RPMI8226 (cell line): ENCODE measurements at regions not wholly inside any gene's neighbourhood (a gene's known extent, or its start where the extent isn't known, plus 50 kb on each side); places are given as distances from the start of the nearest gene placed in this dataset.

Experiments used
- DNase-seq: peaks from one replicate; pipeline ENCODE4 v3.0.0-alpha.2; 2015

GRCh38 chr6:33862536-33862935 lies 58.7 kb upstream of the MLN start:
- no peak for DNase-seq

DNA sequence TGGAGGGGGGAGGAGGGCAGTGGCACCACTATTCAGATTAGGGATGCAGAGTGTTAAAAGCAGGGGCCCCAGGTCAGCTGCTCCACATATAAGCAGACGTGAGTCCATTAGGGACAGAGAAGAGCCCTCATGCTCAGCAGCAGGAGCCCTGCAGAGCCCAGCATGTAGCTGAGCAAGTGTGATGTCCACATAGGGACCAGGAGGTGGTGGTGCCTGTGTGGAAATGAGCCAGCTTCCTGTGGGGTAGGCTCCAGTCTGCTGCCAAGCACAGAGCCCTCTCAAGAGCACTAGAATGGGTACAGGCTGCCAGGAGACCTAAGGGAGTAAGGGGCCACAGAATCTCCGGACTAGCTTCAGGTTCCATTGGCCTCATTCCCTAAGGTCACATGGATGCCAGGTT lies 57.9 kb upstream of the MLN start:
- DNase-seq = peak; percentile 76

GRCh38 chr6:33860706-33861474 lies 57.1 kb upstream of the MLN start:
- peak; percentile 96 for DNase-seq

DNA sequence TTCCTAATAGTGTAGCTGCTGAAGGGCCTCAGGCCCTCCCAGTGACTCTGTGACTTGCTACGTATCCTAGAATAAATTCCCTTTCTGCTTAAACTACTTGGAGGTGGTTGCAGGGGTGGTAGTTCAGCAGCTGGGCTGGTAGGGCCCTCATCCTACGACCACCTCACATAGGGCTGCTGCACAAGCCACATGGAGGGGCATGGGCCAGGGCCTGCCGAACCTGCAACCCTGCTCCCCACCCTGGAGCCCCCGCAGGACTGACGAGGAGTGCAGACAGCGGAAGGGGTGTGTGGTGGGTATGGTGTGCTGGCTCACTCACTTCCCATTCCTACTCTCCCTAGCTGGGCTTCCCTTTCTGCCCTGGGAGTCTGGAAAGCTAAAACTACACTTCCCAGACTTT lies 56.2 kb upstream of the MLN start:
- DNase-seq = no peak

- no peak for DNase-seq
Observed at GRCh38 chr6:33858804-33859505, 55.2 kb upstream of the MLN start.

DNA sequence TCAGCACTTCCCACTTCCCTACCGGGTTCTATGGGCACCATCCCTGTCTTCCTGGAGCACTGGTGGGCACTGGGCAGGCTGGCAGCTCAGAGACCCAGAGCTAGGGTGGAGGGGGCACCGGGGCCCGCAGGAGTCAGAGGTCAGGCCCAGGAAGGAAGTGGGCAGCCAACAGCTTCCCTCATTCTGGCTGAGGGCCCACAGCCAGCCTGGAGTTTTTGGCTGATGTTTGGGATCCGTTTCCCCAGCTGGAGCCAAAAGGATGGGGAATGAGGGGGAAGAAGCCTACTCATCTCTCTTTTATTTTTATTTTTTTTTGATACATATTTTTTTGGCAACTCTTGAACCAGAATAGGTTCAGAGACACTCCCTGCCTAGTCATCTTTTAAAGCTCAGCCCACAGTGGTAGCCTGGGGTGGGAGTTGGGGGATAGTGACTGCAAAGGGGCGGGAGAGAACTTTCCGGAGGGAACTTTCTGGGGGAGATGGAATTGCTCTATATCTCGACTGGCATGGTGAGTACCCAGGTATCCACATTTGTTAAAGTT lies 54.2 kb upstream of the MLN start:
- DNase-seq = no peak

- DNase-seq = no peak
Observed at GRCh38 chr6:33857093-33857931, 53.5 kb upstream of the MLN start.

GRCh38 chr6:33856655-33857054 lies 52.9 kb upstream of the MLN start:
- peak; percentile 26 for DNase-seq

DNA sequence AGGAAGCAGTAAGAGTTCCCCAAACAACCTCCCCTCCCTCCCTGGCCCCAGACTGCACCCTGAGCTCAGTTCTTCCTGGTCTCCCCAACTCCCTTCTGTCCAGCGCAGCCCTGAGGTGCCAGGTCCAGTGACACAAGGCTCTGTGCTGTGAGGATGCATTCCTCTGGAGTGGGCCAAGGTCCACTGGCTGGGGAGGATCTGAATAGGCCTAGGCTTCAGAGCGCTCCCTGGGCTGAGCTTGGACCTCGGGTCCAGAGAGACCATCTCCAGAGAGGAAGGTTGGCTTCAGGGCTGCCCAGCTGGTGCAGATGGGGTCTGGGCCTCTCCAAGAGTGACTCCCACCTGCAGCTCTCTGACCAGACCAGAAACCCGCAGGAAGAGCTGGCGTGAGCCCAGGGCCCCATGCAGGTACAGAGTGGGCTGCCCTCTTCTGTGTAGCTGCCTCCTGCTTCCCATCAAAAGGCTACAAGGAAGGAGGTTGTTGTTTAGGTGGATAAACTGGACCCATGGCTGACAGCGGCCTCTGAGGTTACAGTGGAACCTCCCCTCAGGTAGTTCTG lies 52.3 kb upstream of the MLN start:
- no peak for DNase-seq

DNA sequence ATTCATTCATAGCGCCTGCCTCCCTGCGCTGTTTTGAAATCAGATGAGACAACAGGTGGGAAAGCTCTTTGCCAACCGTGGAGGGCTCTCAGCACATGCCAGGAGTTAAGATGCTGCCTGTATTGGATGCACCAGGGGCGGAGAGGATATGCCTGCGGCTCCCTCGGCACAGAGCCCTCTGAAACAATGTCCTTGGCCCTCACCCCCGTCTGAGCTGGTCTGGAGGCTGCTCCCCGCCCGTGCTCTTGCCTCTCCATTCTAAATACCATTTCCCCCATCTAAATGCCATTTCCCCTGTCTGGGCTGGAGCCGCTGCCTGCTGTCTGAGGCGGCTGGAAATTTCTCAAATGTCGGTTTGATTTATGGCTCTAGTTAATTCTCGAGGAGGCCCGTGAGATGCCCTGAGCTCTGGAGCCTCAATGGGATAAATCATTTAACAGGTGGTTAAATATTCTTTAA lies 50.8 kb upstream of the MLN start:
- DNase-seq = no peak

DNA sequence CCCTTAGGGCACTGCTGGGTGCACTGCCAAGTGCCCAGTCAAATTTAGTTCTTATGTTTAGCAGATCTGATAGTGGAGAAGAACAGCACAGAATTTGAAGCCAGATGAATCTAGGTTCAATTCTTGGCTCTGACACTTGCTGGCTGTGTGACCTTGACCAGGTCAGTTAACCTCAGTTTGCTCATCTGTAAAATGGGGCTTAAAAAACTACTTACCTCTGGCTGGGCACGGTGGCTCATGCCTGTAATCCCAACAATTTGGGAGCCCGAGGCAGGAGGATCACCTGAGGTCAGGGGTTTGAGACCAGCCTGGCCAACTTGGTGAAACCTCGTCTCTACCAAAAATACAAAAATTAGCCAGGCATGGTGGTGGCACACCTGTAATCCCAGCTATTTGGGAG lies 49.9 kb upstream of the MLN start:
- DNase-seq = no peak
